Mucosa of descending colon (tissue), 3 donors: ENCODE measurements at regions not wholly inside any gene's neighbourhood (a gene's known extent, or its start where the extent isn't known, plus 50 kb on each side); places are given as distances from the start of the nearest gene placed in this dataset.

Source experiments
- ATAC-seq: fragments of 200-7000 bp; cut with Tn5 transposase; one replicate; pipeline ENCODE4 v1.9.1; 2020; ENCODE audit warnings: mild to moderate bottlenecking, moderate library complexity
- DNase-seq, 3 donors: peaks; one replicate each; pipeline ENCODE4 v3.0.0-alpha.2; 2020
- H3K36me3 ChIP-seq: fragments of 200-600 bp; one replicate; pipeline ENCODE4 v1.8.0; 2021; ENCODE audit warnings: low read depth, mild to moderate bottlenecking
- H3K4me1 ChIP-seq: fragments of 200-600 bp; one replicate; pipeline ENCODE4 v1.8.0; 2021; ENCODE audit warnings: low read depth, mild to moderate bottlenecking
- H3K4me3 ChIP-seq: fragments of 200-600 bp; one replicate; pipeline ENCODE4 v1.8.0; 2021; ENCODE audit warnings: mild to moderate bottlenecking
- H3K9me3 ChIP-seq: fragments of 200-600 bp; one replicate; pipeline ENCODE4 v1.8.0; 2021; ENCODE audit warnings: mild to moderate bottlenecking
- CTCF ChIP-seq: fragments of 200-600 bp; IDR thresholded peaks from one replicate; pipeline ENCODE4 v1.8.0; 2022; ENCODE audit warnings: antibody characterized with exemption, mild to moderate bottlenecking
- intact Hi-C, 2 donors: fragments of 100-400 bp; cut with DNase I in 1 of 2; cut with micrococcal nuclease in 1 of 2; formaldehyde crosslinking; loops; one replicate each; pipeline versions ENCODE4 v1.11.0 to v1.11.1; 2022; cut with DNase I, micrococcal nuclease
- donor health status: DM: no; HTN: no; CAD: no; lungs with moderate emphysema.
- donor health status: DM: no; HTN: no; CAD: no.
- donor health status: DM: no; HTN: yes; CAD: no.

GRCh38 chr22:47548953-47549740 lies 786.7 kb downstream of the TBC1D22A start:
- Histone ChIP-seq H3K36me3 (no peaks in the 10 kb centered on the region), H3K4me3 (no peak overlapping the region), H3K4me1 (no peaks in the 10 kb centered on the region), H3K9me3 (no peaks in the 10 kb centered on the region)
- intact Hi-C loops: no loop called here
- DNase-seq (no peak), ATAC-seq (no peak)
- no peak for TF ChIP-seq CTCF

- intact Hi-C loops: no loop called here
- Histone ChIP-seq H3K4me3 (no peak overlapping the region), H3K36me3 (no peaks in the 10 kb centered on the region), H3K9me3 (no peaks in the 10 kb centered on the region), H3K4me1 (no peaks in the 10 kb centered on the region)
- no peak for DNase-seq
- no peak for ATAC-seq
- no peak for TF ChIP-seq CTCF
These were observed 785.6 kb downstream of the TBC1D22A start for GRCh38 chr22:47547881-47548650.

GRCh38 chr22:47547239-47547661 lies 784.8 kb downstream of the TBC1D22A start:
- no peak for DNase-seq
- Histone ChIP-seq H3K36me3 (no peaks in the 10 kb centered on the region), H3K4me3 (no peak overlapping the region), H3K9me3 (no peaks in the 10 kb centered on the region), H3K4me1 (no peaks in the 10 kb centered on the region)
- TF ChIP-seq CTCF: no peak
- ATAC-seq: no peak
- intact Hi-C loops: no loop called here

GRCh38 chr22:47544696-47545095 lies 782.2 kb downstream of the TBC1D22A start:
- no peaks in the 10 kb centered on the region for H3K36me3 ChIP-seq
- DNase-seq (no peak), ATAC-seq (no peak)
- intact Hi-C loops: no loop called here
- H3K9me3 ChIP-seq: no peaks in the 10 kb centered on the region
- no peak overlapping the region for H3K4me3 ChIP-seq
- H3K4me1 ChIP-seq: no peaks in the 10 kb centered on the region
- TF ChIP-seq CTCF: no peak

GRCh38 chr22:47543447-47543846 lies 781.0 kb downstream of the TBC1D22A start:
- no peak for ATAC-seq
- TF ChIP-seq CTCF: no peak
- intact Hi-C loops: no loop called here

More at GRCh38 chr22:47543447-47543846, 781.0 kb downstream of the TBC1D22A start:
- Histone ChIP-seq H3K9me3 (no peaks in the 10 kb centered on the region), H3K4me1 (no peaks in the 10 kb centered on the region), H3K36me3 (no peaks in the 10 kb centered on the region), H3K4me3 (no peak overlapping the region)
- DNase-seq: no peak
